ENCODE measurements at regions not wholly inside any gene's neighbourhood (a gene's known extent, or its start where the extent isn't known, plus 50 kb on each side); places are given as distances from the start of the nearest gene placed in this dataset.

DNA sequence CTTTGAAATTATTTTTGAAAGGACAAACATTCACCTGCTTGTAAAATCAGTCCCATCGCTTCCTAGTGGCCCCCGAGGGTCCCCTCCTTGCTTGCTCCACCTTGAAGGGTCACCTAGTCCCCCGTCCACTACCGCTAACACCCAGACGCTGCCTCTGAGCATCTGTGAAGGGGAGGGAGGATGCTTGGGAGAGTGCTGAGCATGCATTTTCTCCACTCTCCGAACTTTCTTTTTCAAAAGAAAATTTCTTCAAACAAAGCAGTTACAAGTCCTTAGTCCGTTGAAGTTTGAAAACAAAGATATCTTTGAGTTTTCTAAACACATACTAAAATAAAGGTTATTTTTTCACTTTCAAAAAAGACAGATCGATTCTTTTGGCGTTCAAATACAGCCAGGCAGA is 224.3 kb upstream of the ARID1B start:
- H3K4me1 ChIP-seq: peaks cover 0 to 9% (median 7%) of the 10 kb centered on the region in 4 donors
- no peak overlapping the region for H3K4me3 ChIP-seq
- H3K9me3 ChIP-seq: no peaks in the 10 kb centered on the region
- H3K27ac ChIP-seq (replicated peaks in 1 of 4): no peak overlapping the region
- H3K36me3 ChIP-seq: no peaks in the 10 kb centered on the region
- H3K27me3 ChIP-seq: no peaks in the 10 kb centered on the region
- no peak for TF ChIP-seq EP300 (IDR thresholded peaks at IDR 0.05)
- TF ChIP-seq POLR2AphosphoS5 (IDR thresholded peaks at IDR 0.05): no peak
- TF ChIP-seq, protein P1, sequence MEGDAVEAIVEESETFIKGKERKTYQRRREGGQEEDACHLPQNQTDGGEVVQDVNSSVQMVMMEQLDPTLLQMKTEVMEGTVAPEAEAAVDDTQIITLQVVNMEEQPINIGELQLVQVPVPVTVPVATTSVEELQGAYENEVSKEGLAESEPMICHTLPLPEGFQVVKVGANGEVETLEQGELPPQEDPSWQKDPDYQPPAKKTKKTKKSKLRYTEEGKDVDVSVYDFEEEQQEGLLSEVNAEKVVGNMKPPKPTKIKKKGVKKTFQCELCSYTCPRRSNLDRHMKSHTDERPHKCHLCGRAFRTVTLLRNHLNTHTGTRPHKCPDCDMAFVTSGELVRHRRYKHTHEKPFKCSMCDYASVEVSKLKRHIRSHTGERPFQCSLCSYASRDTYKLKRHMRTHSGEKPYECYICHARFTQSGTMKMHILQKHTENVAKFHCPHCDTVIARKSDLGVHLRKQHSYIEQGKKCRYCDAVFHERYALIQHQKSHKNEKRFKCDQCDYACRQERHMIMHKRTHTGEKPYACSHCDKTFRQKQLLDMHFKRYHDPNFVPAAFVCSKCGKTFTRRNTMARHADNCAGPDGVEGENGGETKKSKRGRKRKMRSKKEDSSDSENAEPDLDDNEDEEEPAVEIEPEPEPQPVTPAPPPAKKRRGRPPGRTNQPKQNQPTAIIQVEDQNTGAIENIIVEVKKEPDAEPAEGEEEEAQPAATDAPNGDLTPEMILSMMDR (IDR thresholded peaks at IDR 0.05): no peak
- TF ChIP-seq POLR2A (IDR thresholded peaks at IDR 0.05; ENCODE audit: low read depth): no peak
- 89% methylated on average over 9 of the region's 9 CpGs for WGBS
- no peak for DNase-seq (ENCODE audit: extremely low spot score)
- intact Hi-C loops (cut with DNase I): no loop called here

DNA sequence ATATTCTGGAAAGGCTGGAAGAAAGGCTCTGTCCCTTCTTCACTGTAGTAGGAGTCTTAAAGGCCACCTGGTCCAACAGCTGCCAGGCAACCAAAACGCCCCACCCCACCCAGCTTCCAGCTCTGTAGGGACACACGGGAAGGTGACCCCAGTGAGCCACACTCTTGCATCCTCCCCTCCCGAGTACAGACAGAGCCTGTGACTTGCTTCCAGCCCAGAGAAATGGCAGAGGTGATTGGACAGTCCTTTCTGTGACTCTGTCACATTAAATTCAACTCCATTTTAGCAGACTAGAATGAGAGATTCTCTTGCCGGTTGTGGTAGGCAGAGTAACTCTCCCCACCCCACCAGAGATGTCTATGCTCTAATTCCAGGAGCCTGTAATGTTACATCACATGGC is 226.2 kb upstream of the ARID1B start:
- DNase-seq (ENCODE audit: extremely low spot score): no peak
- WGBS: 83% methylated on average over 4 of the region's 4 CpGs
- Histone ChIP-seq H3K36me3 (no peaks in the 10 kb centered on the region), H3K4me3 (no peak overlapping the region), H3K4me1 (no peaks in the 10 kb centered on the region), H3K9me3 (no peaks in the 10 kb centered on the region), H3K27ac (replicated peaks in 1 of 4) (no peak overlapping the region), H3K27me3 (no peaks in the 10 kb centered on the region)
- no peak for TF ChIP-seq EP300 (IDR thresholded peaks at IDR 0.05)
- TF ChIP-seq POLR2A (IDR thresholded peaks at IDR 0.05; ENCODE audit: low read depth): no peak
- TF ChIP-seq POLR2AphosphoS5 (IDR thresholded peaks at IDR 0.05): no peak
- TF ChIP-seq, protein P1 (IDR thresholded peaks at IDR 0.05): no peak
- intact Hi-C loops (cut with DNase I): no loop called here

DNA sequence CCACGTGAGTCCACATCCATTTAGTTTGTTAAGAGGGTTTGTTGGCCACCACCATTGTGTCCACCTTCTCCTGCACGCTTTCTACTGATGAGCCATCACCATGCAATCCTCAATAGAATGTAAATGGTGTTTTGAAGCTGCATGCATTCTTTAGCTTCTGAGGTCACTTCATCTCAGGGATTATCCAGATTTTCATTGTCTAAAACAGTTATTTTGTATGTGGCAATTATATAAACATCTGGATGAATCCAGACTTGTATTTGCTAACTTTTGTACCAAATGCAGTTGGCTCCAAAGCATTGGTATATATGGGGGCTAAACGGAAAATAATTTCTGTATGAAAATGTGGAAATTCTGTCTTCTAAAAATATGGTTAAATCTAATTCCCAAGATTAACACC is 231.2 kb upstream of the ARID1B start:
- TF ChIP-seq, protein P1 (IDR thresholded peaks at IDR 0.05): no peak
- TF ChIP-seq POLR2AphosphoS5 (IDR thresholded peaks at IDR 0.05) (no peak), EP300 (IDR thresholded peaks at IDR 0.05) (no peak), POLR2A (IDR thresholded peaks at IDR 0.05; ENCODE audit: low read depth) (no peak)
- Histone ChIP-seq H3K4me3 (no peak overlapping the region), H3K27ac (replicated peaks in 1 of 4) (no peak overlapping the region), H3K9me3 (no peaks in the 10 kb centered on the region), H3K4me1 (no peaks in the 10 kb centered on the region), H3K36me3 (no peaks in the 10 kb centered on the region), H3K27me3 (no peaks in the 10 kb centered on the region)
- intact Hi-C loops (cut with DNase I): no loop called here
- no peak for DNase-seq (ENCODE audit: extremely low spot score)
- WGBS: 80% methylated on average over 3 of the region's 3 CpGs

DNA sequence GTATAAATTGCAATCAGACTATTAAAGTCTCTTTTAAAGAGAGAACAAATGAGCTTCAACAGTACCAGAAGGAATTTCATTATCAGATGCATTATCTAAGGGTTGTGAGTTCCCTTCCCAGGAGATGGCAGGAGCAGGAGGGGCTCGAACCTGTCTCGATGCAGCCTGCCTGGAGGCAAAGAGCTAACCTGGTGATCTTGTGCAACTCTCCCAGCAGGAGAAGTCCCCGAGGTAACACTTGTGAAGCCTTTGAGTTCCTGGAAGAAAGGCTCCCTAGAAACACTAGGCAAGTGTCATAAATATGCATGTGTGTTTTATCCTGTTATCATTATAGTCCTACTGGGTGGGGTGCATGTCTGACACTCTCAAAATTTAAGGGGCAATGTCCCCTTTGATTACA is 232.2 kb upstream of the ARID1B start:
- Histone ChIP-seq H3K27ac (replicated peaks in 1 of 4) (no peak overlapping the region), H3K9me3 (no peaks in the 10 kb centered on the region), H3K4me1 (no peaks in the 10 kb centered on the region), H3K36me3 (no peaks in the 10 kb centered on the region), H3K4me3 (no peak overlapping the region), H3K27me3 (no peaks in the 10 kb centered on the region)
- intact Hi-C loops (cut with DNase I): no loop called here
- TF ChIP-seq POLR2A (IDR thresholded peaks at IDR 0.05; ENCODE audit: low read depth): no peak
- no peak for TF ChIP-seq EP300 (IDR thresholded peaks at IDR 0.05)
- TF ChIP-seq, protein P1 (IDR thresholded peaks at IDR 0.05): no peak
- no peak for TF ChIP-seq POLR2AphosphoS5 (IDR thresholded peaks at IDR 0.05)
- WGBS: 77% methylated on average over 3 of the region's 3 CpGs
- peak; percentile 53 for DNase-seq (ENCODE audit: extremely low spot score)

DNA sequence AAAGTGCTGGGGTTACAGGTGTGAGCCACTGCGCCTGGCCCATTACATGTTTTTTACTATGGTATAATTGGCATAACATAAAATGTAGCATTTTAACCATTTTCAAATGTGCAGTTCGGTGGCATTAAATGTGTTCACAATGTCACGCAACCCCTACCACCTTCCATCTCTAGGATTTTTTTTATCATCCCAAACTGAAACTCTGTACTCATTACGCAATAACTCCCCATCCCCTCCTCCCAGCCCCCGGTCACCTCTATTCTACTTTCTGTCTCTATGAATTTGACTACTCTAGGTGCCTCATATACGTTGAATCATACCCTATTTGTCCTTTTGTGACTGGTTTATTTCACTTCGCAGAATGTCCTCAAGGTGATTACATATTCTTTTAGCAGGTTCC is 233.1 kb upstream of the ARID1B start:
- peak; percentile 53 for DNase-seq (ENCODE audit: extremely low spot score)
- no peaks in the 10 kb centered on the region for H3K4me1 ChIP-seq
- intact Hi-C loops (cut with DNase I): no loop called here
- no peaks in the 10 kb centered on the region for H3K9me3 ChIP-seq
- H3K36me3 ChIP-seq: no peaks in the 10 kb centered on the region
- H3K27ac ChIP-seq (replicated peaks in 1 of 4): no peak overlapping the region
- no peak for TF ChIP-seq EP300 (IDR thresholded peaks at IDR 0.05)
- no peak for TF ChIP-seq POLR2A (IDR thresholded peaks at IDR 0.05; ENCODE audit: low read depth)
- TF ChIP-seq, protein P1 (IDR thresholded peaks at IDR 0.05): no peak
- TF ChIP-seq POLR2AphosphoS5 (IDR thresholded peaks at IDR 0.05): no peak
- no peaks in the 10 kb centered on the region for H3K27me3 ChIP-seq
- H3K4me3 ChIP-seq: no peak overlapping the region
- WGBS: 92% methylated on average over 7 of the region's 7 CpGs

Data from esophagus muscularis mucosa (tissue), 4 donors.